Gastrocnemius medialis (tissue), 4 donors: ENCODE measurements at regions not wholly inside any gene's neighbourhood (a gene's known extent, or its start where the extent isn't known, plus 50 kb on each side); places are given as distances from the start of the nearest gene placed in this dataset.

Experiments used
- ATAC-seq, 2 donors: fragments of 150-250 bp; one replicate each; pipeline ENCODE4 v1.9.1; 2016
- DNase-seq, 2 donors: peaks; one replicate each; pipeline ENCODE4 v3.0.0-alpha.2; 2019
- H3K27ac ChIP-seq, 4 donors: fragments of 200-600 bp; sonication (generic); 1 replicate in 1 of 4; 2 replicates in 3 of 4; pipeline ENCODE4 v1.5.1; 2016 to 2018; ENCODE audit warnings: mild to moderate bottlenecking in 2 of 4, moderate library complexity in 1 of 4
- H3K27me3 ChIP-seq, 3 donors: fragments of 200-600 bp; sonication (generic) in 2 of 3; 1 replicate in 1 of 3; 2 replicates in 2 of 3; pipeline versions ENCODE4 v1.5.1 to v1.6.0; 2016 to 2019; ENCODE audit warnings: mild to moderate bottlenecking in 1 of 3, moderate library complexity in 1 of 3
- H3K36me3 ChIP-seq, 2 donors: fragments of 200-600 bp; sonication (generic) in 1 of 2; one replicate each; pipeline ENCODE4 v1.5.1; 2017 to 2018
- H3K4me1 ChIP-seq, 2 donors: fragments of 200-600 bp; sonication (generic) in 1 of 2; one replicate each; pipeline ENCODE4 v1.5.1; 2016 to 2017; ENCODE audit warnings: mild to moderate bottlenecking in 2 of 2
- H3K4me3 ChIP-seq, 4 donors: fragments of 200-600 bp; sonication (generic) in 3 of 4; 1 replicate in 1 of 4; 2 replicates in 3 of 4; pipeline ENCODE4 v1.5.1; 2016 to 2019; ENCODE audit warnings: mild to moderate bottlenecking in 2 of 4
- H3K9me3 ChIP-seq, 3 donors: fragments of 200-600 bp; sonication (generic) in 2 of 3; 1 replicate in 1 of 3; 2 replicates in 2 of 3; pipeline ENCODE4 v1.5.1; 2016 to 2019
- CTCF ChIP-seq, 5 experiments: fragments of 450-650 bp in 3 of 5; fragments of 200-600 bp in 2 of 5; sonication (generic) in 2 of 5; IDR thresholded peaks in 4 of 5; conservative IDR thresholded peaks in 1 of 5; 1 replicate in 4 of 5; 2 replicates in 1 of 5; pipeline ENCODE4 v1.5.1; 2016 to 2019; ENCODE audit warnings: antibody characterized with exemption in 5 of 5, mild to moderate bottlenecking in 3 of 5, moderate library complexity in 3 of 5
- POLR2A ChIP-seq, 2 donors: fragments of 450-650 bp; IDR thresholded peaks; one replicate each; pipeline ENCODE4 v1.6.1; 2017; ENCODE audit warnings: antibody characterized with exemption in 2 of 2, mild to moderate bottlenecking in 2 of 2, moderate library complexity in 2 of 2
- in situ Hi-C, 4 donors: fragments of 200-750 bp; cut with MboI; loops; one replicate each; pipeline versions ENCODE4 v1.15.0 to v1.8.0; 2017; ENCODE audit warnings: low sequenced_read_pairs in 4 of 4
- intact Hi-C: fragments of 100-400 bp; cut with DNase I; formaldehyde crosslinking; loops from one replicate; pipeline ENCODE4 v1.15.1; 2023; ENCODE audit warnings: low total_unique reads

GRCh38 chr1:232521660-232522059, 108.3 kb downstream of the SIPA1L2 start:
- no peak for TF ChIP-seq CTCF (IDR thresholded peaks at IDR 0.05 in 4 of 5, conservative IDR thresholded peaks at IDR 0.05 in 1 of 5)
- TF ChIP-seq POLR2A (IDR thresholded peaks at IDR 0.05): no peak
- Histone ChIP-seq H3K27me3 (no peaks in the 10 kb centered on the region), H3K36me3 (no peaks in the 10 kb centered on the region), H3K4me1 (no peaks in the 10 kb centered on the region), H3K9me3 (no peaks in the 10 kb centered on the region), H3K27ac (no peak overlapping the region), H3K4me3 (no peak overlapping the region)
- DNase-seq (no peak), ATAC-seq (no peak)
- intact Hi-C loops: no loop called here
- in situ Hi-C loops: no loop called here

- H3K4me1 ChIP-seq: no peaks in the 10 kb centered on the region
- no peak for ATAC-seq
- no peak overlapping the region for H3K27ac ChIP-seq
- no peak overlapping the region for H3K4me3 ChIP-seq
- DNase-seq: no peak
- peaks cover 0 to 10% of the 10 kb centered on the region in 2 donors for H3K36me3 ChIP-seq
- no peaks in the 10 kb centered on the region for H3K9me3 ChIP-seq
- TF ChIP-seq POLR2A (IDR thresholded peaks at IDR 0.05): no peak
- TF ChIP-seq CTCF (IDR thresholded peaks at IDR 0.05 in 4 of 5, conservative IDR thresholded peaks at IDR 0.05 in 1 of 5): no peak
- H3K27me3 ChIP-seq: no peaks in the 10 kb centered on the region
- in situ Hi-C loops (no loop called here), intact Hi-C loops (no loop called here)
Observed at GRCh38 chr1:232519186-232519585, 110.7 kb downstream of the SIPA1L2 start.

- H3K4me1 ChIP-seq: no peaks in the 10 kb centered on the region
- H3K36me3 ChIP-seq: peaks cover 0 to 14% of the 10 kb centered on the region in 2 donors
- no peak overlapping the region for H3K27ac ChIP-seq
- no peak overlapping the region for H3K4me3 ChIP-seq
- H3K9me3 ChIP-seq: no peaks in the 10 kb centered on the region
- DNase-seq (no peak), ATAC-seq (no peak)
- intact Hi-C loops (no loop called here), in situ Hi-C loops (no loop called here)
- no peaks in the 10 kb centered on the region for H3K27me3 ChIP-seq
- TF ChIP-seq POLR2A (IDR thresholded peaks at IDR 0.05): no peak
- TF ChIP-seq CTCF (IDR thresholded peaks at IDR 0.05 in 4 of 5, conservative IDR thresholded peaks at IDR 0.05 in 1 of 5): no peak
Observed at GRCh38 chr1:232518349-232518748, 111.6 kb downstream of the SIPA1L2 start.

- Histone ChIP-seq H3K4me1 (no peaks in the 10 kb centered on the region), H3K36me3 (peaks cover 0 to 14% of the 10 kb centered on the region in 2 donors), H3K4me3 (no peak overlapping the region), H3K9me3 (no peaks in the 10 kb centered on the region), H3K27ac (no peak overlapping the region), H3K27me3 (no peaks in the 10 kb centered on the region)
- in situ Hi-C loops (no loop called here), intact Hi-C loops (no loop called here)
- ATAC-seq: no peak
- TF ChIP-seq POLR2A (IDR thresholded peaks at IDR 0.05): no peak
- no peak for TF ChIP-seq CTCF (IDR thresholded peaks at IDR 0.05 in 4 of 5, conservative IDR thresholded peaks at IDR 0.05 in 1 of 5)
- no peak for DNase-seq
Observed at GRCh38 chr1:232517204-232517603, 112.7 kb downstream of the SIPA1L2 start.

GRCh38 chr1:232515706-232516105, 114.2 kb downstream of the SIPA1L2 start:
- Histone ChIP-seq H3K9me3 (no peaks in the 10 kb centered on the region), H3K27me3 (no peaks in the 10 kb centered on the region), H3K4me1 (peaks cover 4 to 7% of the 10 kb centered on the region in 2 donors), H3K27ac (no peak overlapping the region), H3K36me3 (peaks cover 0 to 14% of the 10 kb centered on the region in 2 donors), H3K4me3 (no peak overlapping the region)
- no peak for TF ChIP-seq CTCF (IDR thresholded peaks at IDR 0.05 in 4 of 5, conservative IDR thresholded peaks at IDR 0.05 in 1 of 5)
- TF ChIP-seq POLR2A (IDR thresholded peaks at IDR 0.05): no peak
- in situ Hi-C loops: no loop called here
- intact Hi-C loops: no loop called here
- ATAC-seq (no peak), DNase-seq (no peak)
